ENCODE measurements at regions not wholly inside any gene's neighbourhood (a gene's known extent, or its start where the extent isn't known, plus 50 kb on each side); places are given as distances from the start of the nearest gene placed in this dataset.

DNA sequence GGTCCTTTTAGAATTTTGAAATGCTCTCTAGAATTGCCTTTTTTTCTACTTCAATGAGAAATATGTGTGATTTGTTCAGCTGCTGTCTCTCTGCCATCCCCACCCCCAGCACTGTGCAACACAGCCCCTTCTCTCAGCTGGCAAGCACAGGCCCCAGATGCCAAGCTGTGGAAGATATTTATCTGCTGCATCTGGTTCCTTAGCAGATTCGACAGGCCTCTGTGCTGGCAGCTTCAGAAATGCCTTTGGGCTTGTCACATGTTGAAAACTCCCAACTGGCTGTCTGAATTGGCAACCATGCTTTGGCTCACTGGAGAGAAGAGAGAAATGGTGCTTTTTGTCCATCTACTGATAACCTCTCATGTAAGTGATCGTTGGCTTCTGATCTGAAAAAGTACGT lies 206.7 kb upstream of the C1orf87 start:
- no peak for TF ChIP-seq CTCF (conservative IDR thresholded peaks at IDR 0.05 in 1 of 2, IDR thresholded peaks at IDR 0.05 in 1 of 2; ENCODE audit: low read depth in 1 of 2, low read length in 2 of 2)
- no peak for TF ChIP-seq EZH2 (IDR thresholded peaks at IDR 0.05; ENCODE audit: low read length, missing control alignments)

Data from fibroblast of lung (primary cell).